DMS79 (cell line): ENCODE measurements at regions not wholly inside any gene's neighbourhood (a gene's known extent, or its start where the extent isn't known, plus 50 kb on each side); places are given as distances from the start of the nearest gene placed in this dataset.

Source experiments
- DNase-seq: peaks from one replicate; lab custom pipeline; 2025; lab: John Stamatoyannopoulos, UW

DNA sequence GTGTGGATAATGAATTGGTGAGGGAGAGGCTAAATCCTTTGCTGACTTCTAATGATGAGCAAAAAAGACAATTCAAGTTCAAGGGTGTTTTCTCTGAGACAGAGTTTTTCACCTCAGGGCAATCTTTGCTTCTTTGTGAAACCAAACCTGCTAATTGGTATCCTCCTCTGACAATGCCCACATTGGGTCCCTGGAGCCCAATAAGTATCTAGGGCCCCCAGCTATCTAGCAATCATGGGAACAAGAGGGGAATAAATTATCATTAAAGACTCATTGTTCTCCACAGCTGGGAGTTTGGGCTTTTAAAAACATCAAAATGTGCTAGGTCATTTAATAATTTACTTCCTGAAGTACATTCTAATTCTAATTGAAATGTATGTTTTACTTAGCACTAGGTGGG lies 227.3 kb downstream of the TMEM167A start:
- no peak for DNase-seq

- DNase-seq = no peak
Observed at GRCh38 chr5:82847562-82847961, 229.6 kb downstream of the TMEM167A start.

GRCh38 chr5:82839881-82840280 lies 237.3 kb downstream of the TMEM167A start:
- DNase-seq = no peak

DNA sequence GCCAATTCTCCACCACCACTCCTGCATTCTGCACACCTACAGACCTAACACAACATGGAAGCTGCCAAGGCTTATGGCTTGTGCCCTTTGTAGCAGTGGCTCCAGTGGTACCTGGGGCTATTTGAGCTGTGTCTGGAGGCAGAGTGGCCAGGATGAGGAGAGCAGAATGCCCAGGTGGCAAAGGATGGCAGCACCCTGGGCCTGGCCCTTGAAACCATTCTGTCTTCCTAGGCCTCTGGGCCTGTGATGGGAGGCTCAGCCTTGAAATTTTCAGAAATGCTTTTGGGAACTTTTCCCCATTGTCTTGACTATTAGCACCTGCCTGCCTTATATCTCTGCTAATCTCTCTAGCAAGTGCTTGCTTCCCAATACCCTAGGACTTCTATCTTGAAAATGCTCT lies 241.7 kb downstream of the TMEM167A start:
- no peak for DNase-seq

DNA sequence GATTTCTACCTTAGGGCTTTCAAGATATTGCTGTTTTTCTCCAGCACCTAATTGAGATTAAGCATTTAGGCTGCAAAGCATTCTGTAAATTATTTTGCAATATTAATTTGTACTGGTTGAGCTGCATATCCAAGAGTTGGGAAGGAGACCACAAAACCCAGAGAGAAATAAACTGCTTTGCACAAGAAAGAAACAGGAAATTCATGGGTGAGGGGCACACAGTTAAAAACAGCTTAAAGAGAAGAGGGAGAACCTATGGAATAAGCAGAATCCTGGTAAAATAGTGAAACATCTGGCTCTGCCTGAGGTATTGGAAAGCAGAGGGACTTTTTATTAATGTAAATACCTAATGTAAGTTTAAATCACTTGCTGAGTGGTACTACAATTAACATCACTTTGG lies 243.0 kb downstream of the TMEM167A start:
- DNase-seq = no peak

GRCh38 chr5:82833277-82833676 lies 243.9 kb downstream of the TMEM167A start:
- no peak for DNase-seq

- no peak for DNase-seq
Observed at GRCh38 chr5:82832445-82832844, 244.7 kb downstream of the TMEM167A start.

GRCh38 chr5:82828211-82828610 lies 249.0 kb downstream of the TMEM167A start:
- DNase-seq = no peak

DNA sequence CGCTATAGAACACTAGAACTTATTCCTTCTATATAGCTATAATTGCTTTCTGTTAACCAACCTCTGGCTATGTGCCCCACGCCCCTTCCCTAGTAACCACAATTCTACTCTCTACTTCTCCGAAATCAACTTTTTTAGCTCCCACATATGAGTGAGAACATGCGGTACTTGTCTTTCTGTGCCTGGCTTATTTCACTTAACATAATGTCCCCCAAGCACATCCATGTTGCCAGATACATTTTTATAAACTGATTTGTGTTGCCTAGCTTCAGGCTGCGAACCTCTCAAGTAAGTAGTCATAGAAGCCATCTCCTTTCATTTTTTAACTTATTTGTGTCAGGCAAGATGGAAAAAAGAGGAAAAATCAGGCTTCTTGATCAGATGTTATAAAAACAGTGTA lies 249.5 kb downstream of the TMEM167A start:
- DNase-seq = no peak

- DNase-seq = no peak
Observed at GRCh38 chr5:82822634-82822927, 254.6 kb downstream of the TMEM167A start.

GRCh38 chr5:82821846-82822633 lies 255.2 kb downstream of the TMEM167A start:
- no peak for DNase-seq

GRCh38 chr5:82820961-82821845 lies 256.0 kb downstream of the TMEM167A start:
- no peak for DNase-seq

GRCh38 chr5:82820188-82820587 lies 257.0 kb downstream of the TMEM167A start:
- DNase-seq = no peak

- DNase-seq = no peak
Observed at GRCh38 chr5:82817897-82818676, 259.1 kb downstream of the TMEM167A start.

DNA sequence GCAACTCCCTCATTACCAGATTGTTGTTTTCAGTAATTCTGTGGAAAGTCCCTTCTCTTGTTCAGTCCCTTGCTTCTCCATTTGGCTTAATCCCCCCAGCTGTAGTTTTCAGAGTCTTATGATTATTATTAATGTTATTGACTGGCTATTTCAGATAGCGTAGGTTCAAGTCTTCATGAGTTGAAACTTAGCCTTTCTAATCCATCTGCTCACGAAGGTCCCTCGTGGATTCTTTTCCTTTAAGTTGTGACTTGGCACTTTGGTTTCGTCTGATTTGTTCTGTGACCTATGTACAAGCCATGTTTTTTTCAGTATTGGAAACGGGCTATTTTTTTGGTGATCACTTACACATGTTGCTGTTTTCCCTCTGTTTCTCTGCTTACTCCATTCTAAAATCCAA lies 260.3 kb downstream of the TMEM167A start:
- no peak for DNase-seq

- no peak for DNase-seq
Observed at GRCh38 chr5:82815871-82816270, 261.3 kb downstream of the TMEM167A start.

GRCh38 chr5:82813861-82814260 lies 263.3 kb downstream of the TMEM167A start:
- no peak for DNase-seq

DNA sequence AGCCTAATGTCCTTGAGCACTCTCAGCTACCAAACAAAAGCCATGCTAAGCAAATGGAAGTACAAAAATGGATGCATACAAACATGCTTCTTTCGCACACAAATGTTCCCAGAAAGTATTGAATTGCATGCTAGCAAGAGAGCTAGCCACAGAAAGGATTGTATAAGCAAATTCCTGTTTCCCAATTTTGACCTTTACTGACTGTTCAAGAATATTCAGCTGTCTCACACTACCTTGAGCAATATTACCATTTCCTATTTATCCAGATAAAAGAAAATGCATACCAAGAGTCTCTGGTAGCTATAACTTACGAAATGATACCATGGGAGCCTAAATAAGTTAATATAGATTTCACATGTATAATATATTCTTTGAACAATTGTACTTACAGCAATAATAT lies 264.6 kb downstream of the TMEM167A start:
- DNase-seq = no peak

GRCh38 chr5:82811490-82811889 lies 265.7 kb downstream of the TMEM167A start:
- DNase-seq = no peak

- DNase-seq = no peak
Observed at GRCh38 chr5:82809420-82810143, 267.6 kb downstream of the TMEM167A start.

DNA sequence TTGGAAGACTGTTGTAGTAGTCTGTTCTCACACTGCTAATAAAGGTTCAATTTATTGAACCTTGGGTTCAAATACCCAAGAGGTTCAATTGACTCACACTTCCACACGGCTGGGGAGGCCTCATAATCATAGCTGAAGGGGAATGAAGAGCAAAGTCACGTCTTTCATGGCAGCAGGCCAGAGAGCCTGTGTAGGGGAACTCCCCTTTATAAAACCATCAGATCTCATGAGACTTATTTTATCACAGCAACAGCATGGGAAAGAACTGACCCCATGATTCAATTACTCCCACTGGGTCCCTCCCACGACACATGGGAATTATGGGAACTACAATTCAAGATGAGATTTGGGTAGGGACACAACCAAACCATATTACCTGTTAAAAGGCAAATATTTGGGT lies 268.2 kb downstream of the TMEM167A start:
- no peak for DNase-seq

DNA sequence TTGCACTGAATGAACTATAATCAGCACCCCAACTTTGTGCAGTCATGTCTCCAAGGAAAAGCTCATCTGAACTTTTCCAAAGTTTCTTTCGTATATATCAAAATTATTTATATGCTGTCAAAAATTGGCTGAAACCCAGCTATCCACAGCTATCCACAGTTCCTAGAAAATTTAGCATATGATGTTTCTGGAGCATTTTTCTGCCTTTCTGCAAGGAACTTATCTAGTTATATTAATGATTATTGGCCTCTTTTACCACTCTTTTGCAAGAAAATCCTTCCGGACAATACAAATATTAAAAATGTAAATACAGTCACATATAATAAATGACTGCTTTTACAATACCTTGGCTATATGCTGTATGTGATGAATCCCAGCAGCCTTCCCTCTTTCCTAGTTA lies 270.2 kb downstream of the TMEM167A start:
- DNase-seq = no peak
